ENCODE measurements at regions not wholly inside any gene's neighbourhood (a gene's known extent, or its start where the extent isn't known, plus 50 kb on each side); places are given as distances from the start of the nearest gene placed in this dataset.

DNA sequence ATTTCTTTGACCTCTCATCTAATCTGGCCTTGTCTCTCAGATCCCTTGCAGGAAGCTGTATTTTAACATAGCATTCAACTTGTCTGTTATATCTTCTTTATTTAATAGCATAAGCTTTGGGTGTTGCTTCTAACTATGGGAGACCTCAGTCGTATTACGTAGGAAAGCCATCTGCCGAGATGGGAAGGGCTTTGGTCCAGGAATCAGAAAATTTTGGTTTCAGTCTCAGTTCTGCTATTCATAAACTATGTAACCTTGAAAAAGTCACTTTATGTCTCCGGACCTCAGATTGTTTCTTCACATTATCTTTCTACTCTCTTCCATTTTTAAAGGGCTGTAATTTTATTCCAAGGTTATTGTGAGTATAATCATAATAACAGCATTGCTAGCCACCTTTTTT lies 297.7 kb downstream of the SATB2 start:
- TF ChIP-seq, protein P1, sequence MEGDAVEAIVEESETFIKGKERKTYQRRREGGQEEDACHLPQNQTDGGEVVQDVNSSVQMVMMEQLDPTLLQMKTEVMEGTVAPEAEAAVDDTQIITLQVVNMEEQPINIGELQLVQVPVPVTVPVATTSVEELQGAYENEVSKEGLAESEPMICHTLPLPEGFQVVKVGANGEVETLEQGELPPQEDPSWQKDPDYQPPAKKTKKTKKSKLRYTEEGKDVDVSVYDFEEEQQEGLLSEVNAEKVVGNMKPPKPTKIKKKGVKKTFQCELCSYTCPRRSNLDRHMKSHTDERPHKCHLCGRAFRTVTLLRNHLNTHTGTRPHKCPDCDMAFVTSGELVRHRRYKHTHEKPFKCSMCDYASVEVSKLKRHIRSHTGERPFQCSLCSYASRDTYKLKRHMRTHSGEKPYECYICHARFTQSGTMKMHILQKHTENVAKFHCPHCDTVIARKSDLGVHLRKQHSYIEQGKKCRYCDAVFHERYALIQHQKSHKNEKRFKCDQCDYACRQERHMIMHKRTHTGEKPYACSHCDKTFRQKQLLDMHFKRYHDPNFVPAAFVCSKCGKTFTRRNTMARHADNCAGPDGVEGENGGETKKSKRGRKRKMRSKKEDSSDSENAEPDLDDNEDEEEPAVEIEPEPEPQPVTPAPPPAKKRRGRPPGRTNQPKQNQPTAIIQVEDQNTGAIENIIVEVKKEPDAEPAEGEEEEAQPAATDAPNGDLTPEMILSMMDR (IDR thresholded peaks at IDR 0.05) = no peak
- no peak for TF ChIP-seq POLR2A (IDR thresholded peaks at IDR 0.05)
